Mesodermal cell (in vitro differentiated cells): ENCODE measurements at regions not wholly inside any gene's neighbourhood (a gene's known extent, or its start where the extent isn't known, plus 50 kb on each side); places are given as distances from the start of the nearest gene placed in this dataset.
"Not testable (repeated sequence)": the region's sequence is repeated elsewhere in the genome, so short reads cannot be mapped to it uniquely, and the experiment has no call there.

Source experiments
- H3K27ac ChIP-seq: 2 replicates; pipeline ENCODE4 v1.7.0; 2013; ENCODE audit warnings: mild to moderate bottlenecking, low read depth, low read length, moderate library complexity; ENCODE audit not compliant: severe bottlenecking
- H3K36me3 ChIP-seq: 2 replicates; pipeline ENCODE4 v1.7.1; 2013; ENCODE audit warnings: mild to moderate bottlenecking, low read length, moderate library complexity; ENCODE audit not compliant: control insufficient read depth, insufficient read depth
- H3K4me1 ChIP-seq: one replicate; pipeline ENCODE4 v1.7.1; 2013; ENCODE audit warnings: mild to moderate bottlenecking, low read length; ENCODE audit not compliant: insufficient read depth, control insufficient read depth, poor library complexity, severe bottlenecking
- H3K4me3 ChIP-seq: 2 replicates; pipeline ENCODE4 v1.7.0; 2013; ENCODE audit warnings: low read length, control low read depth, mild to moderate bottlenecking; ENCODE audit not compliant: insufficient read depth, poor library complexity, severe bottlenecking; ENCODE audit errors: extremely low read depth
- H3K9me3 ChIP-seq: 2 replicates; pipeline ENCODE4 v1.7.1; 2013; ENCODE audit warnings: mild to moderate bottlenecking, low read length, moderate library complexity; ENCODE audit not compliant: control insufficient read depth
- WGBS, 2 experiments: methylation state at CpG; one replicate each; pipeline ENCODE4 v1.1.5; 2013; ENCODE audit warnings: missing lambda C conversion rate in 2 of 2; ENCODE audit not compliant: insufficient coverage in 2 of 2; 5-methylcytosine and 5-hydroxymethylcytosine counted together

DNA sequence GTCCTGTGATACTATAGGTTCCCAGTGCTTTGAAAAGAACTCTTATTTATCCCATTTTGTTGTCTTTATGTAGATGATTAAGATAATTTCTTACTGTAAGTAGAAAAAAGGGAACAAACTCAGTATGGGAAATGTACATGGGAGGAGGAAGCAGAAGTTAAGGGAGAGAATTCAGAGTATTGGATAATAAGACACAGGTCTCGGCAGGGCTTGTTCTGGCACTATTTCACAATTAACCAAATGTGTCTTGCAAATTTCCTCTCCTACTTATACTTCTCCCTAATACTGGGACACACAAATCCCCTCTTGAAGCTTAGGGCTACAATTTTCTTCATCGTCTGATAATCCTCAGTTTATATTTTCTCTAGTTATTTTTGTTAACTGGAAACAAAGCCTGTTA lies 744.0 kb downstream of the ADCYAP1 start:
- Histone ChIP-seq H3K9me3 (no peaks in the 10 kb centered on the region), H3K27ac (no peak overlapping the region), H3K4me1 (no peaks in the 10 kb centered on the region), H3K36me3 (no peaks in the 10 kb centered on the region), H3K4me3 (no peak overlapping the region)
- no CpG with 5 or more reads among the region's 2 CpGs for WGBS, 2 experiments

- no peaks in the 10 kb centered on the region for H3K4me1 ChIP-seq
- no peak overlapping the region for H3K27ac ChIP-seq
- WGBS, 2 experiments: 90 to 100% methylated on average over 1 of the region's 2 CpGs
- H3K9me3 ChIP-seq: no peaks in the 10 kb centered on the region
- no peak overlapping the region for H3K4me3 ChIP-seq
- H3K36me3 ChIP-seq: no peaks in the 10 kb centered on the region
These were observed 747.3 kb downstream of the ADCYAP1 start for GRCh38 chr18:1652018-1652417.

GRCh38 chr18:1653873-1654272 lies 749.2 kb downstream of the ADCYAP1 start:
- H3K36me3 ChIP-seq: no peaks in the 10 kb centered on the region
- H3K4me3 ChIP-seq: no peak overlapping the region
- H3K9me3 ChIP-seq: no peaks in the 10 kb centered on the region
- no peak overlapping the region for H3K27ac ChIP-seq
- WGBS, 2 experiments: 89 to 100% methylated on average over 2 to 4 of the region's 4 CpGs
- H3K4me1 ChIP-seq: no peaks in the 10 kb centered on the region

DNA sequence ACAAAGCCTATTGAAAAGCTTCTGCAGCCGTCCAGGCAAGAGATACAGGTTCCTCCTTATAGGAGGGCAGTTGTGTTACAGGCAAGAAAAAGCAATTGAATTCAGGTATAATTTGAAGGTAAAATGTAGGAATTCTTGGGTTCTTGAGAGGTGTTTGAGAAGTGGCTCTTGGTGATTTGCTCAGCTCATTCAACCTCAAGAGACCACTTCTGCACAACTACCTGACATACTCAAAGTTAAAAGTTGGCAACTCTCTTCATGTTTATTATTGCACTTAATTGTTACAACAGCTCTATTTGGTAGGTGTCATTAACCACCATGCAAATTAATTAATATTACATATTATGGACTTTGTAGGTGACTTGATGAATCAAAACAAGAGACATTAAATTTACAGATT lies 753.2 kb downstream of the ADCYAP1 start:
- Histone ChIP-seq H3K36me3 (no peaks in the 10 kb centered on the region), H3K4me3 (no peak overlapping the region), H3K4me1 (no peaks in the 10 kb centered on the region), H3K27ac (no peak overlapping the region), H3K9me3 (no peaks in the 10 kb centered on the region)
- WGBS, 2 experiments: 92 to 100% methylated on average over 1 of the region's 1 CpG

DNA sequence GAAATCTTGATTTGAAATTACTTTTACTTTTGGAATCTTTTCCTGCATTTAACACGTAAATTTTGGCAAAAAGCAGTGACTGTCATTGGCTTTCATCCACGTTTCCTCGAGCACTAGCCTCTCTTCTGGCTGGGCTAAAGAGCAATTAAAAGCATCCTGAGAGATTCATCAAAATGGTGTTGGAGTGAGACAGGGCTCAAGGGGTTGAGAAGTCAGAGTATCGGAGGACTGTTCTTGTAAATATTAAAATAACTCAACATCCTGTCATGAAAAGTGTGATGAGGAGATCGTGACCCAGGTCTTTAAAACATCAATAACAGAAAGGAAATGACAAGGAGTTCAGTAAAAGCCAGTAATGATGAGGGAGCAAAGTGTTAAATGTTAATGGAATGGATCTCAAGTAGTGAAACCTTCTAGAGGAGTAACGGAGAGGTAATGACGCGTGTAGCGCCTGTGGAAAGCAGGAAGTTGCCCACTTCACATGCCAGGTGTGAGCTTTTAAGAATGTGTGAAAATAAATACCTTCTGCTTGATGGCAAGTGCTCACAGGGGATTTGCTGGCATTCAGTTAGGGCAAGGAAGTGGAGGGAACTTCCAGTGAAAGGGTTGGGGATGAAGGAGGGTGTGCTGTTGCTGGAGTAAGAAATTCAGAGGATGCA lies 754.4 kb downstream of the ADCYAP1 start:
- H3K4me3 ChIP-seq: no peak overlapping the region
- H3K4me1 ChIP-seq: no peaks in the 10 kb centered on the region
- H3K9me3 ChIP-seq: no peaks in the 10 kb centered on the region
- 83 to 85% methylated on average over 8 of the region's 9 CpGs for WGBS, 2 experiments
- no peak overlapping the region for H3K27ac ChIP-seq
- no peaks in the 10 kb centered on the region for H3K36me3 ChIP-seq

DNA sequence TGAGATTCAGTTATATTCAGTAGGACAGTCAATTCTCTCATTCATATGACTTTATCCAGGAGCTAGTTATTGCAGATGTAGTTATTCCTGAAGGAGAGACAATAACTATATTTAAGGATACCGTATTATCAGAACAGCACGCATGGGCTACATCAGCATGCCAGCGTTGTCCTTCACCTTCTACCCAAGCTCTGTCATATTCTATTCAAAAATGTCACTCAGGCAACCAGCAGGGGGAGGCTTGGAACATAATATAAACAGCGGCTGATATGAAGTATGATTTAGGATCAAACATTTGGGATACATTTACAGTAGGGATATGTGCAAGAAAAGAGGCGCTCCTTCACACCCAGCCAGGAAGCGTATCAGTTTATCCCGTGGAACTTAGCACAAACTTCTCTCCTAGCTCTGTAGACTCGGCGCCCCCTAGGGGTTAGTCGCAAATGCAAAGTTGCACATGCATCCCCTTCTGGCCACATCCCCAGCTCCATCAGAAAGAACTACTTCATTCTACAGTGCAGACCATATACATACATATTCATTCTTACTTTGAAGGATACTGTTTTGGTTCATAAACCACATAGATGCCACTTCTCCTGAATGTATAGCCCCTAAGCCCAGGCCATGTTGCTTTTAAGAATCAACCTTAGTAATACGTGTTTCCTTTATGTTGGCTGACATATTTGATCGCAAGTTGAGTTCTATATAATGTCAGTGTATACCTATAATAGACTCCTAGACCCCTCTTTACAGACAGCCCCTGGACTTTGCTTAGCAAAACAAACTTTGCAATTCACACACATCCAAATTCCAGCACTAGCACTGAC lies 759.4 kb downstream of the ADCYAP1 start:
- H3K36me3 ChIP-seq: no peaks in the 10 kb centered on the region
- no peaks in the 10 kb centered on the region for H3K4me1 ChIP-seq
- H3K27ac ChIP-seq: no peak overlapping the region
- no peak overlapping the region for H3K4me3 ChIP-seq
- WGBS, 2 experiments: 20 to 25% methylated on average over 5 to 6 of the region's 12 CpGs
- no peaks in the 10 kb centered on the region for H3K9me3 ChIP-seq

DNA sequence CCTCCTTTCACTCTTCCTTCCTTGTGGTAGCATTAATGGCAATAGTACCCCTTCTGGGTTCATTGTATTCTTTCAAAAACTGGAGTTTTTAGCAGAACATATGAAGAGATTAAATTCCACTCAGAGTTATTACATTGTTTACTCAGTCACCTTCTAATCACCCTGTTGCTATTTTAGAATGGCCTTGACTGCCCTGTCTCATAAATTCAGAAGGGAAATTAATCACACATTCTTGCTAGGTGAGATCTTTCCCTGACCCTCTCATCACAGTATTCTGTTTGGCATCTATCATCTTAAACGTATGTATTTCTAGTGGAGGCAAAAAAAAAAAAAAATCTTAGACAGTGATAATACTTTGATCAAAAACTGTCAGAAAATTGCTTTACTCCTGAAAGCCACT lies 760.4 kb downstream of the ADCYAP1 start:
- H3K9me3 ChIP-seq: no peaks in the 10 kb centered on the region
- no CpG with 5 or more reads among the region's 1 CpG for WGBS, 2 experiments
- H3K36me3 ChIP-seq: no peaks in the 10 kb centered on the region
- no peak overlapping the region for H3K27ac ChIP-seq
- H3K4me3 ChIP-seq: no peak overlapping the region
- no peaks in the 10 kb centered on the region for H3K4me1 ChIP-seq

DNA sequence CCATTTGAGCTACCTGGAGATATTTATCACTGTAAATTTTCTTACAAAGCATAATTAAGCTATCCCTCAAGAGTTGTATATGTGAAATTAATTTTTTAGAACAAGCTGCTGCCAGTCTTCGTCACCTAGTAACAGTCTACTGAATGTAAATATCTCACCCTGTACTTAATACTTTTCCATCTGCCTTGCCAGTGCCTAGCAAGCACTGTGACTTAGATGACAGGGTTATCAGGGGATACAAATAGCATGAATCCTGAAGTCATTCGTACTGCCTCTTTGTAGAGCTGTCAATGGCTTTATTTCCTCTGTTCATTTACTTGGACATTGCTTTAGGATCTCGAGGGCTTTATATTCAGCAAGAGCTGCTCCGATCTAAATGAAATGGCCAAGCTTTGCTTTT lies 763.6 kb downstream of the ADCYAP1 start:
- Histone ChIP-seq H3K27ac (no peak overlapping the region), H3K36me3 (no peaks in the 10 kb centered on the region), H3K4me3 (no peak overlapping the region), H3K9me3 (no peaks in the 10 kb centered on the region), H3K4me1 (no peaks in the 10 kb centered on the region)
- 0% methylated on average over 1 of the region's 4 CpGs; no CpG with 5 or more reads in 1 of the 2 experiments for WGBS, 2 experiments

GRCh38 chr18:1671710-1672109 lies 767.0 kb downstream of the ADCYAP1 start:
- not testable (repeated sequence) for H3K27ac ChIP-seq, H3K9me3 ChIP-seq, H3K4me3 ChIP-seq, H3K4me1 ChIP-seq, H3K36me3 ChIP-seq
- no CpG with 5 or more reads among the region's 2 CpGs for WGBS, 2 experiments

- Histone ChIP-seq H3K4me1 (no peaks in the 10 kb centered on the region), H3K4me3 (no peak overlapping the region), H3K36me3 (no peaks in the 10 kb centered on the region), H3K27ac (no peak overlapping the region), H3K9me3 (no peaks in the 10 kb centered on the region)
- 90 to 100% methylated on average over 2 of the region's 3 CpGs for WGBS, 2 experiments
These were observed 771.7 kb downstream of the ADCYAP1 start for GRCh38 chr18:1676387-1676786.

DNA sequence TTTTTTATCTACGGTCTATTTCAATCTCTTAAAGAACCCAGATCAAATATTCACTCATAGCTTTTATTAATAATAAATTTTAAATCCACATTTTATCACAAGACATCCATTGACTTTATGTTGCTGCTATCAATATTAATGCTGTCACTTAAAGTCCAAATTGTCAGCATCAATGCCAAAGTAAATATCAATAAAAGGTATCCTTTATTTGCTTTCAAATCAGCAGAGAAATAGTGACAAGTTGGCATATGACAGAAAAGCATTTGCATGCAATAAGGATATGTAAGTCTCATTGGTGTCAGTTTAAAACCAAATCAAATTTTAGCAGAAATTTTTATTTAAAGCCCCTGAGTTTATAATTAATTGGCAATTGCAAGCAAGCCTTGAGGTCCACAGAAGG lies 775.4 kb downstream of the ADCYAP1 start:
- Histone ChIP-seq H3K27ac (no peak overlapping the region), H3K9me3 (no peaks in the 10 kb centered on the region), H3K4me3 (no peak overlapping the region), H3K36me3 (no peaks in the 10 kb centered on the region), H3K4me1 (no peaks in the 10 kb centered on the region)
- WGBS, 2 experiments: no CpG with 5 or more reads among the region's 1 CpG
